Stimulated activated CD8-positive, alpha-beta memory T cell treated with anti-CD3 and anti-CD28 coated beads, Interleukin-7, amount 100 ng/mL, for 24 hours (primary cell): ENCODE measurements at regions not wholly inside any gene's neighbourhood (a gene's known extent, or its start where the extent isn't known, plus 50 kb on each side); places are given as distances from the start of the nearest gene placed in this dataset.
"Not testable (repeated sequence)": the region's sequence is repeated elsewhere in the genome, so short reads cannot be mapped to it uniquely, and the experiment has no call there.

ENCODE experiments used
- DNase-seq: peaks from one replicate; pipeline ENCODE4 v3.0.0-alpha.2; 2020; ENCODE audit warnings: low read depth

GRCh38 chr22:48758881-48759875 is 1068.5 kb downstream of the BRD1 start:
- no peak for DNase-seq

GRCh38 chr22:48757985-48758561 is 1069.6 kb downstream of the BRD1 start:
- no peak for DNase-seq

- no peak for DNase-seq
These were observed 1070.1 kb downstream of the BRD1 start for GRCh38 chr22:48757581-48757980.

GRCh38 chr22:48757135-48757534 is 1070.5 kb downstream of the BRD1 start:
- DNase-seq = not testable (repeated sequence)

- DNase-seq = no peak
These were observed 1071.2 kb downstream of the BRD1 start for GRCh38 chr22:48756146-48757111.

GRCh38 chr22:48755059-48755949 is 1072.4 kb downstream of the BRD1 start:
- no peak for DNase-seq

- no peak for DNase-seq
These were observed 1073.0 kb downstream of the BRD1 start for GRCh38 chr22:48754611-48755058.

- no peak for DNase-seq
These were observed 1073.7 kb downstream of the BRD1 start for GRCh38 chr22:48753752-48754517.

GRCh38 chr22:48753381-48753730 is 1074.3 kb downstream of the BRD1 start:
- DNase-seq = no peak

GRCh38 chr22:48752451-48753380 is 1075.0 kb downstream of the BRD1 start:
- DNase-seq = no peak

- DNase-seq = no peak
These were observed 1075.9 kb downstream of the BRD1 start for GRCh38 chr22:48751539-48752437.

- DNase-seq = no peak
These were observed 1076.7 kb downstream of the BRD1 start for GRCh38 chr22:48750826-48751440.

- DNase-seq = no peak
These were observed 1077.4 kb downstream of the BRD1 start for GRCh38 chr22:48750282-48750681.

- no peak for DNase-seq
These were observed 1078.0 kb downstream of the BRD1 start for GRCh38 chr22:48749555-48750227.

- DNase-seq = no peak
These were observed 1078.7 kb downstream of the BRD1 start for GRCh38 chr22:48748860-48749554.

- no peak for DNase-seq
These were observed 1079.4 kb downstream of the BRD1 start for GRCh38 chr22:48748113-48748859.
